ENCODE measurements at regions not wholly inside any gene's neighbourhood (a gene's known extent, or its start where the extent isn't known, plus 50 kb on each side); places are given as distances from the start of the nearest gene placed in this dataset.
A peak's percentile ranks its signal among the peaks of the same experiment; 100 is the strongest.
"Not testable (repeated sequence)": the region's sequence is repeated elsewhere in the genome, so short reads cannot be mapped to it uniquely, and the experiment has no call there.

DNA sequence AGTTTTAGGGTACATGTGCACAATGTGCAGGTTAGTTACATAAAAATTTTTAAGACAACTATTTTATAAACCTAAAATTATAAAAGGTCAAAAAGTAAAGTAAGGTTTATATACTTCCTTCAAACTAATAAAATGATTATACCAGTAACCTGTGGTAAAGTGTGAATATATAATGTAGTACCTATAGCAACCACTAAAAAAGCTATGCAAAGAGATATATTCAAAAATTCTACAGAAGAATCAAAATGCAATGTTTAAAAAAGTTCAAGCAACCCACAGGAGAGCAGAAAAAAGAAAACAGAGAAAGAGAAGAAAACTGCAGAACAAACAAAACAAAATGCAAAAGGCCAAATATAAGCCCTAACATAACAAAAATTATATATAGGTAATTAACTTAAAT is 379.5 kb upstream of the GALNTL6 start:
- in situ Hi-C loops (cut with HindIII; ENCODE audit: low sequenced_read_pairs): no loop called here
- no peak for DNase-seq (ENCODE audit: low spot score)

DNA sequence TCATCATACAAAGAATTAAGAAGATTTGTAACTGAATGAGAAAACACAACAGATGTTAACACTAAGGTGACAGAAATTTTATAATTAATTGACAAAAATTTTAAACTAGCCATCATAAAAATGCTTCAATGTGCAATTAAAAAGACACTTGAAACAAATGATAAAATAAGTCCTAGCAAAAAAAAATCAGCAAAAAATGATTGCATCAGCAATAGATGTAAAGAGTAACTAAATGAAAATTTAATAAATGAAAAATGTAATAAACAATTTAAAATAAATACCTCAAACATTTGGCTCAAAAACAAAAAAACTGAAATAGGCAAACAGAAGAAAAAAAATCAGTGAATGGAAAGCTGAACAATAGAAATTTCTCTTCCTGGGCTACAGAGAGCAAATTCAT is 380.7 kb upstream of the GALNTL6 start:
- in situ Hi-C loops (cut with HindIII; ENCODE audit: low sequenced_read_pairs): no loop called here
- no peak for DNase-seq (ENCODE audit: low spot score)

DNA sequence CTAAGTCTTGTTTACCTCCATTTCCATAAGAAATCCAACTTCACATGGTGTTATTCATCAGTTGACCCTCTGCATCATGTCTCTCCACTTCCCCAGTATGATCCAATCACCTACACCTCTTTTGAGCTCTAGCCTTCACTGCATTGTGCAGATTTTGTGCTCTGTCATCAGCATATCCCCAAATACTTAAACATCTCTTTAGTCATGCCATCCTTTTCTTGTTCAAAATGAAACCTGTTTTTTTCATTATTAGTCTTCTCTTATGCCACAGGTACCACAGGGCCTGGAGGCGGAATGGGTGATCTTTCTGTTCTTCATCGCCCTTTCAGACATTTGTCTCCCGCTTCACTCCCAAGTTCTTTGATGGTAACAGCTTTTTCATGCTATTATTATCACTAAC is 382.7 kb upstream of the GALNTL6 start:
- DNase-seq (ENCODE audit: low spot score): no peak
- in situ Hi-C loops (cut with HindIII; ENCODE audit: low sequenced_read_pairs): no loop called here

- no peak for DNase-seq (ENCODE audit: low spot score)
- in situ Hi-C loops (cut with HindIII; ENCODE audit: low sequenced_read_pairs): no loop called here
These were observed 416.0 kb upstream of the GALNTL6 start for GRCh38 chr4:171397175-171397574.

- no peak for DNase-seq (ENCODE audit: low spot score)
- in situ Hi-C loops (cut with HindIII; ENCODE audit: low sequenced_read_pairs): no loop called here
These were observed 422.6 kb upstream of the GALNTL6 start for GRCh38 chr4:171390626-171391025.

DNA sequence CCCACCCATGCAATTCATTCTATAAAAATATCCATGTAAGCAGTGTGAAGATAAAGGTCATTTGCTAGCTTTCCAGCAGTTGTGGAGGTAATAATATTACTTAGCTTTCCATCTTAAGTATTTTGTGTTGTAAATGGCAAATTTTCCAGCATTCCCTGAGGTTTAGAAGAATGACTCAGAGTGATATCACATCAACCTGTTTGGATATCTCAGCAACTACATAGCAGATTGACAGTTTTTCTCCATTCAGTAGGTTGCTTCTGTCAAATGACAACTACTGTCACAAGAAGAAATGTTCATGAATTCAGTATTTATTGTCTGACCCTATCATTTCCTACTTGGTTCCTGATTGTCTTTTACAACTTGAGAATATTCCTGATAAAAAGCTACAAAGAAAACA is 434.9 kb upstream of the GALNTL6 start:
- no peak for DNase-seq (ENCODE audit: low spot score)
- in situ Hi-C loops (cut with HindIII; ENCODE audit: low sequenced_read_pairs): no loop called here

DNA sequence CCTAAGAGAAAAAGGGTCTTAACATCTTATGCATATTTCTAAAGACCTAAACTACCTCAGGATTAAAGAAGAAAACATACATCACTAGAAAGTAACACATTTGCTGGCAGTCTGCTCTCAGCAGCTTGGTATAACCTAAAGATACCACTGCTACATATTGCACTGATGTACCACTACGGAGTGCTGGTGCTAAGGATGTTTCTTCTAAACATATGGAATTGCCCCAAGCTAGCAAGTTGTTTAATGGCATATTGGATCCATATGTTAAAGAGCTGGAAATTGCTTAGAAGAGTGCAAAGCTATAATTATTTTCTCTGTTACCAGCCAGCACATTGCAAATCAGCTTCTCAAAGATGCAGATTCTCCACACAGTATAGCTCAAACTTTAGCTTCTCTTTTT is 436.5 kb upstream of the GALNTL6 start:
- in situ Hi-C loops (cut with HindIII; ENCODE audit: low sequenced_read_pairs): no loop called here

GRCh38 chr4:171353535-171353934 is 459.7 kb upstream of the GALNTL6 start:
- in situ Hi-C loops (cut with HindIII; ENCODE audit: low sequenced_read_pairs): no loop called here
- no peak for DNase-seq (ENCODE audit: low spot score)

More for the DNA sequence above, 436.5 kb upstream of the GALNTL6 start:
- no peak for DNase-seq (ENCODE audit: low spot score)

DNA sequence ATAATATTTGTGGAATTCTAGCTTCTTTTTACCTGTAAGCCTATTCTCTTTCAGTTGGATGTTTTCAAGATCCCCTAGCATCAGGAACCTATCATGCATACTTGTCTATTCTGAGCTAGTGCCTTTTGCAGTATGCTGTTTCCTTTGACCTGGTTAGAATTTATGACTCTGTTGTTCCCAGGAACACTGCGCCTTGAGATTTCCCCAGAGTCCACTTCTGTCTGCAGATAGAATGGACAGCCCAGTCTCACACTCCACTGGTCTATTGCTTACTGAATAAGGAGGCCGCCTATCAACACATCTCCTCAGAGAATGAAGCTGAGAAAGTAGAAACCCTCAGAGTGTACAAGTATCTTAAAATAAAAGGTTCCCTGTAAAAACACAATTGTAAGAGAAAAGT is 465.1 kb upstream of the GALNTL6 start:
- DNase-seq (ENCODE audit: low spot score): no peak
- in situ Hi-C loops (cut with HindIII; ENCODE audit: low sequenced_read_pairs): no loop called here

DNA sequence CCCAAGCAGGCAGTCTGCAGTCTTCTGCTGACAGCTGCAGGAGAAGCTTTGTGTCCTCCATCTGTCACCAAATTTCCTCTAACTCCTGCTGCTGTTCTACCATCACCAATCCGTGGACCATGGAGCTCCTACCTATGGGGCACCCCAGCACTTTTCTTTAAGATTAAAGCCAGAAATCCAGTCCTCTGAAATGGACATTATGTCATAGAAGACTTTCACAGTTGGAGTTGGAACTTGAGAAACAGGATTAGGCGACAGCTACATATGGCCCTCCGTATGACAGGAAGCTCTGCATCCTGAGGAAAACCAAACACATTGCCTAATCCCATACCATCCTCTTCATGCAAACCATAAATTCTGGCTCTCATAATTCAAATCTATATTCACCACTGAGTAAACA is 470.6 kb upstream of the GALNTL6 start:
- DNase-seq (ENCODE audit: low spot score): peak; percentile 78
- in situ Hi-C loops (cut with HindIII; ENCODE audit: low sequenced_read_pairs): no loop called here

DNA sequence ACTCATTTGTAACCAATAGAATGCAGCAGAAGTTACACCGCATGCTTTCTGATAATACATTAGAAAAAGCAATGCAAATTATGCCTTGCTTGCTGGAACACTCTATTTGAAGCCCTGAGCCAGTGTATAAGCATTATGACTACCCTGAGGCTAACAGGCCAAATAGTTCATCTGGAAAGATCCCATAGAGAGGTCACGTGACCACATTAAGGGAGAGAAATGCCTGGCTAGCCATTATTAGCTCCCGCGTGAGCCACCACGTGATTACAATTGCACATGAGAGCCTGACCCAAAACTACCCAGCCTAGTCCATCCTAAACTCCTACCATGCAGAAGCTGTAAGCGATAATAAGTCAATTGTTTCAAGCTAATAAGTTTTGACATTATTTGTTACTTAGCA is 472.9 kb upstream of the GALNTL6 start:
- in situ Hi-C loops (cut with HindIII; ENCODE audit: low sequenced_read_pairs): no loop called here
- DNase-seq (ENCODE audit: low spot score): no peak

DNA sequence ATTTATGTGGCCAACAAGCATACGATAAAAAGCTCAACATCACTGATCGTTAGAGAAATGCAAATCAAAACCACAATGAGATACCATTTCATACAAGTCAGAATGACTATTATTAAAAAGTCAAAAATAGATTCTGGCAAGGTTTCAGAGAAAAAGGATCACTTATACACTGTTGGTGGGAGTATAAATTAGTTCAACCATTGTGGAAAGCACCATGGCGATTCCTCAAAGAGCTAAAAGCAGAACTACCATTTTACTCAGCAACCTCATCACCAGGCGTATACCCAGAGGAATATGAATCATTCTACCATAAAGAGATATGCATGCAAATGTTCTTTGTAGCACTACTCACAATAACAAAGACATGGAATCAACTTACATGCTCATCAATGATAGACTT is 478.7 kb upstream of the GALNTL6 start:
- in situ Hi-C loops (cut with HindIII; ENCODE audit: low sequenced_read_pairs): no loop called here
- DNase-seq (ENCODE audit: low spot score): no peak

DNA sequence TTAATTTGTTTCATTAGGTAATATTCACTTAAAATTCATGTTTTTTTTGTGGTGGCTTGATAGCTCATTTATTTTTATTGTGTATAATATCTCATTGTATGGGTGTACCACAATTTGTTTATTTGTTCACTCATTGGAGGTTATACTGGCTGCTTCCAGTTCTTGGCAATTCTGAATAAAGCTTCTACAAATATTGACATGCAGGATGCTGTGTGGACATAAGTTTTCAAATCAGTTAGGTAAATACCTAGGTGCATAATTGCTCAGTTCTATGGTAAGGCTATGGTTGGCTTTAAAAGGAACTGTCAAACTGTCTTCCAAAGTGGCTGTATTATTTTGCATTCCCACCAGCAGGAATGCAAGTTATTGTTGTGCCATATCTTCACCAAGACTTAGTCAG is 504.5 kb upstream of the GALNTL6 start:
- in situ Hi-C loops (cut with HindIII; ENCODE audit: low sequenced_read_pairs): no loop called here
- DNase-seq (ENCODE audit: low spot score): no peak

- in situ Hi-C loops (cut with HindIII; ENCODE audit: low sequenced_read_pairs); DNase-seq (ENCODE audit: low spot score): not testable (repeated sequence)
These were observed 515.0 kb upstream of the GALNTL6 start for GRCh38 chr4:171298048-171298718.

GRCh38 chr4:171288816-171289432 is 524.3 kb upstream of the GALNTL6 start:
- DNase-seq (ENCODE audit: low spot score): no peak
- in situ Hi-C loops (cut with HindIII; ENCODE audit: low sequenced_read_pairs): no loop called here

- in situ Hi-C loops (cut with HindIII; ENCODE audit: low sequenced_read_pairs): no loop called here
These were observed 531.8 kb upstream of the GALNTL6 start for GRCh38 chr4:171281359-171281758.

DNA sequence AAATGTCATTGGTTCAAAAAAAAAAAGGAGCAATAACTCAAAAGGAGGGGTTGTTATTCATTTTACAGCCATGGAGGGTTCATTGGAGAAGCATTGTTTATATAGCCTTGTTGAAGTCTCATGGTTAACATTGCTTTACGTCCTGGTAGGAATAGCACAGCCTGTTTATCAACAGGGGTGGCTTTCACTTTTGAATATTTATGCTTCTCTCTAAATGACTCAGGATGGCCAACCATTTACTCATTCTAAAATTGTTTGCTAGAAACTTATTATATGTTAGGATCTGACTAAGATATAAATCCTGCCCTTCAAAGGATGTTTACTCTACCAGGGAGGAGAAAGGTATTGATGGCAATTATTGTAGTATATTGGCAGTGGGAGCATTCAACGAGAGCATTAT is 534.1 kb upstream of the GALNTL6 start:
- DNase-seq (ENCODE audit: low spot score): no peak
- in situ Hi-C loops (cut with HindIII; ENCODE audit: low sequenced_read_pairs): no loop called here

More at GRCh38 chr4:171281359-171281758, 531.8 kb upstream of the GALNTL6 start:
- DNase-seq (ENCODE audit: low spot score): no peak

DNA sequence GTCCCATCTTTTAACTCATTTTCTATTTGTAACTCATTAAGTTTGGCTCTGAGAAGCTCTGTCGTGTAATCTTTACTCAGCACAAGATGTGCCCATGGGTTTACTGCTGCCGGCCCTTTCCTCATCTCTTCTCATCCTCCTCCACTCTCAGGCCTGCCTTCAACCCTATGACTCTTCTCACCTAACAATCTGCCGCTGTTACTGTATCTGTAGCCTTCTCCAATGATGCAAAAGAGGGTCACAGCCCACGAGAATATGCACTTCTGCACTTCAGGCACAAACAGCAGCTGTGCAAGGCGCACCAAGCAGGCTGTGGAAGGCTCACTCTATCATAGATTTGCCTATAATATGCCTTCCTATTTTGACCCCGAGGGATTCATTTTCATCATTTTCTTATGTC is 546.5 kb upstream of the GALNTL6 start:
- in situ Hi-C loops (cut with HindIII; ENCODE audit: low sequenced_read_pairs): no loop called here
- DNase-seq (ENCODE audit: low spot score): no peak

- no peak for DNase-seq (ENCODE audit: low spot score)
- in situ Hi-C loops (cut with HindIII; ENCODE audit: low sequenced_read_pairs): no loop called here
These were observed 547.9 kb upstream of the GALNTL6 start for GRCh38 chr4:171265190-171265818.

DNA sequence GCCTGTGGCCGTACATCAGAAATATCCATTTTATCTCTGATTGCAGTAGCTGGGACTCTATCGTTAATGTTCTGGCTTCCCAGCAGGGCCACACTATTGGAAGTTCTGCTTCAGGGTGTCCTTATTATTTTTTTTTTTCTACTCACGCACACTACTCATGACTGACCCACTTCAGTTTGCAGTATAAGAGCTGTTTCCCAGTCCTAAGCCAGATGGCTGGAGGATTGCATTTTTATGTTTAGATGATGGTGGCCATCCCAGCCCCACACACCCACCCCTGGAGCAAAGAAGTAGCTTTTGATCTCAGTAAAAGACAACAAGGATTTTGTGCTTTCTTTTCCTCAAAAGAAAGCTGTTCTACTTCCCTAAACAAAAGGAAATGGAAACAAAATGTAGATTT is 557.0 kb upstream of the GALNTL6 start:
- in situ Hi-C loops (cut with HindIII; ENCODE audit: low sequenced_read_pairs): no loop called here
- no peak for DNase-seq (ENCODE audit: low spot score)

GRCh38 chr4:171246948-171247347 is 566.3 kb upstream of the GALNTL6 start:
- no peak for DNase-seq (ENCODE audit: low spot score)
- in situ Hi-C loops (cut with HindIII; ENCODE audit: low sequenced_read_pairs): no loop called here

All from G401 (cell line).